Activated CD8-positive, alpha-beta T cell treated with anti-CD3 and anti-CD28 coated beads for 36 hours (primary cell): ENCODE measurements at regions not wholly inside any gene's neighbourhood (a gene's known extent, or its start where the extent isn't known, plus 50 kb on each side); places are given as distances from the start of the nearest gene placed in this dataset.

ENCODE experiments used
- ATAC-seq: fragments of 200-7000 bp; cut with Tn5 transposase; one replicate; pipeline ENCODE4 v1.10.0; 2021; ENCODE audit warnings: mild to moderate bottlenecking, moderate library complexity
- CTCF ChIA-PET: fragments of 350-600 bp; sonication (Branson Sonifier 250); formaldehyde crosslinking; loops from one replicate; lab custom pipeline; 2021; ENCODE audit warnings: antibody characterized with exemption; lab: Charles Lee
- POLR2A ChIA-PET: fragments of 350-600 bp; sonication (Branson Sonifier 250); formaldehyde crosslinking; loops from one replicate; lab custom pipeline; 2021; ENCODE audit warnings: antibody characterized with exemption; lab: Charles Lee
- DNase-seq: peaks from one replicate; pipeline ENCODE4 v3.0.0-alpha.2; 2020
- H3K27ac Mint-ChIP-seq: one replicate; pipeline ENCODE4 v1.8.0; 2021; ENCODE audit warnings: mild to moderate bottlenecking, mixed read lengths
- H3K27me3 Mint-ChIP-seq: one replicate; pipeline ENCODE4 v1.8.0; 2021; ENCODE audit warnings: mixed read lengths
- H3K36me3 Mint-ChIP-seq: one replicate; pipeline ENCODE4 v1.8.0; 2021; ENCODE audit warnings: low read depth, mixed read lengths
- H3K4me1 Mint-ChIP-seq: one replicate; pipeline ENCODE4 v1.8.0; 2021; ENCODE audit warnings: low read depth, mixed read lengths
- H3K4me3 Mint-ChIP-seq: one replicate; pipeline ENCODE4 v1.8.0; 2021; ENCODE audit warnings: mild to moderate bottlenecking, moderate library complexity, mixed read lengths
- H3K9me3 Mint-ChIP-seq: one replicate; pipeline ENCODE4 v1.8.0; 2021; ENCODE audit warnings: mixed read lengths
- intact Hi-C: fragments of 100-400 bp; cut with micrococcal nuclease; formaldehyde crosslinking; loops from one replicate; pipeline ENCODE4 v1.10.0; 2022
- TF ChIP-seq, protein P1 (sequence below): fragments of 200-600 bp; IDR thresholded peaks from one replicate; pipeline ENCODE4 v1.8.0; 2022; ENCODE audit warnings: antibody characterized with exemption, mild to moderate bottlenecking

DNA sequence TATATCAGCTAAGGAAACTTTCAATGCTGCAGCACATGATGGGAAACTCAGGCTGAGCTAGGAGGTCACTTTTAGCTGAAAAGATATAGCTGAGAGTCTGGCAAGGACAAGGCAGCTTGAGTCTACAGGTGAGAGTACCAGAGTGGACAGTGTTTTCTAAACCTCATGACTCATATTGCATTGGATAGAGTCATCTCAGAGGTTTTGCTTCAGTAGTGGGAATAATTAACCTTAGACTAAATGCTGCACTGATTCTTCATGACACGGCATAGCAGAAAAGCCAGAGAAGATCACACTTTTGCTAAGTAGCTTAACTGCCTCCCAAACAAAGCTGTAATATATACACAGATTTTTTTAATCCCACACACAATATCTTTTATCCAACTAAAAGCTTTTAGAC is 865.0 kb upstream of the CDH2 start:
- H3K27me3 Mint-ChIP-seq = no peaks in the 10 kb centered on the region

DNA sequence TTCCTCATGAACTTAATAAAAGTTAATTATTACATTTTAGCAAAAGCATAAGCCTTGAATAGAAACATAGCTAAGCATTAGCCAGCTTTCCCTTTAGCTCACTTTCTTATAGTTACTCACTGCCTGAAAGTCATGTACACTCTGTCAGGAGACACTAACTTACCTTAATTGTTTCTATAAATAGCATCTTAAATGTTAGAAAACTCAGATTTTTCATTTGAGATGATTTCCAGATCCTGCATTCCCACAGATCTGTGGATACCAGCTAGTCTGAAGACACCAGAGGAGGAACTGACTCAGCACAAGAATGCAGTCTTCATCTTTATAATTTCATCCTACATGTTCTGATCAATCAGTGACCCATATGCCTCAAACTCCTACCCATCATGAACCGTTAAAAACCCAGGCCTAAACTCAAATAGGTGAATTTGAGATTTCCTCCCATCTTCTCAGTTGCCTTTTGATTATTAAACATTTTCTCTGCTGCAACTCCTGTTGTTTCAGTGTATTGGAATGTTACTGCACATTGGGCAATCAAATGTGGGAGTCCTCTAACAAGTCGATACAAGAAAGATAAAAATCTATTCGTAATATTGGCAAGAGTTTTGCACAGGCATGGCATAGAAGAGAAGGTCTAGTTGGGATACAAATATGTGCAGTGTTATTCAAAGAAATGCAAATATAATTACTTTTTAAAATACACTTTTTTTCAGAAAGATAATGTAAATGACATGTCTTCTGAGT is 857.4 kb upstream of the CDH2 start:
- Mint-ChIP-seq H3K36me3 (no peaks in the 10 kb centered on the region), H3K4me3 (no peak overlapping the region), H3K4me1 (no peaks in the 10 kb centered on the region), H3K27me3 (no peaks in the 10 kb centered on the region), H3K9me3 (peaks cover 10% of the 10 kb centered on the region), H3K27ac (no peak overlapping the region)
- ChIA-PET CTCF (no interaction called here), POLR2A (no interaction called here)
- DNase-seq = no peak
- ATAC-seq = no peak
- TF ChIP-seq, protein P1, sequence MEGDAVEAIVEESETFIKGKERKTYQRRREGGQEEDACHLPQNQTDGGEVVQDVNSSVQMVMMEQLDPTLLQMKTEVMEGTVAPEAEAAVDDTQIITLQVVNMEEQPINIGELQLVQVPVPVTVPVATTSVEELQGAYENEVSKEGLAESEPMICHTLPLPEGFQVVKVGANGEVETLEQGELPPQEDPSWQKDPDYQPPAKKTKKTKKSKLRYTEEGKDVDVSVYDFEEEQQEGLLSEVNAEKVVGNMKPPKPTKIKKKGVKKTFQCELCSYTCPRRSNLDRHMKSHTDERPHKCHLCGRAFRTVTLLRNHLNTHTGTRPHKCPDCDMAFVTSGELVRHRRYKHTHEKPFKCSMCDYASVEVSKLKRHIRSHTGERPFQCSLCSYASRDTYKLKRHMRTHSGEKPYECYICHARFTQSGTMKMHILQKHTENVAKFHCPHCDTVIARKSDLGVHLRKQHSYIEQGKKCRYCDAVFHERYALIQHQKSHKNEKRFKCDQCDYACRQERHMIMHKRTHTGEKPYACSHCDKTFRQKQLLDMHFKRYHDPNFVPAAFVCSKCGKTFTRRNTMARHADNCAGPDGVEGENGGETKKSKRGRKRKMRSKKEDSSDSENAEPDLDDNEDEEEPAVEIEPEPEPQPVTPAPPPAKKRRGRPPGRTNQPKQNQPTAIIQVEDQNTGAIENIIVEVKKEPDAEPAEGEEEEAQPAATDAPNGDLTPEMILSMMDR = no peak
- intact Hi-C loops = no loop called here

More for the DNA sequence above, 865.0 kb upstream of the CDH2 start:
- TF ChIP-seq, protein P1 = no peak
- POLR2A ChIA-PET = no interaction called here
- intact Hi-C loops = no loop called here
- CTCF ChIA-PET = no interaction called here
- Mint-ChIP-seq H3K4me1 (no peaks in the 10 kb centered on the region), H3K9me3 (peaks cover 16% of the 10 kb centered on the region), H3K4me3 (no peak overlapping the region), H3K36me3 (no peaks in the 10 kb centered on the region), H3K27ac (no peak overlapping the region)
- no peak for ATAC-seq
- no peak for DNase-seq

DNA sequence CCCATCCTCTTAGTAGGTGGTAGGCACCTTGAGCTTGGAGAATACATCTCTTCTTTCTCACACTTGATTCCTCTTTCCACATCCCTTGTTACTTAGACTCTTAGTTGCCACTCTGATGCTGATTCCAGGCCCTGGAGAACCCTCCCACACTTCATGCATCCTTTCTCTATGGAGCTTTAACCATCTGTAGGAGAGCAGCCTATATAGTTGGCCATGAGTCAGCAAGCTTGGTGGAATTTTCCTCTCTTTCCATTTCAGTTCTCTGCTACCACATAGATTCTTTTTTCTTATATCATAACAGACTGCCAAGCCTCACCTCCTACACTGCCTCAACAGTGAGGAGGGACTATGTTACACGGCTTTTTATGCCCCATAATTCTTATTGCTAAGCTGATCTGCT is 851.6 kb upstream of the CDH2 start:
- H3K4me1 Mint-ChIP-seq = no peaks in the 10 kb centered on the region
- no peak overlapping the region for H3K27ac Mint-ChIP-seq
- H3K9me3 Mint-ChIP-seq = peaks cover 6% of the 10 kb centered on the region
- TF ChIP-seq, protein P1 = no peak
- CTCF ChIA-PET = no interaction called here
- no peak overlapping the region for H3K4me3 Mint-ChIP-seq
- no peaks in the 10 kb centered on the region for H3K27me3 Mint-ChIP-seq
- POLR2A ChIA-PET = no interaction called here
- intact Hi-C loops = no loop called here
- no peak for ATAC-seq
- no peak for DNase-seq
- no peaks in the 10 kb centered on the region for H3K36me3 Mint-ChIP-seq

DNA sequence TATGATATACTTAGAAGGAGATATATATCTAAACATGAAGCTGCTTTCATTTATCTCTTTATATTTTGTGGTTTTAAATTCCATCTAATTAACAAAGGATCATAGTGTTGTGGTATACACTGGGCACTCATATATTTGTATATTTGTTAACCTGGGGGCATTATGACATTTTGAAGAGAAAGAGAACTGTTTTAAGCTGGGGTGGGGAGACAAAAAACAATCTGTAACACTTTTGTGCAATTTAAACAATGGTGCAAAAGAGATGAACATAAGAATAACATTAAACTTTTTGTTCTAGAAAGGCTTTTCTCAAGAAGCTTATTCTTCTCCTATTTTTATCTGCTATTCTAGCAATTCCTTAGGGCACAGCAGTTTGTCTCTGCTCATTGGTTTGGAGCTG is 842.0 kb upstream of the CDH2 start:
- DNase-seq (no peak), ATAC-seq (no peak)
- no peak overlapping the region for H3K27ac Mint-ChIP-seq
- H3K4me3 Mint-ChIP-seq = no peak overlapping the region
- CTCF ChIA-PET = interaction anchor here (0.5 kb wide), 1 partner anchor 299 kb away, joined by 3 read pairs; no protein-coding TSS in a partner anchor
- intact Hi-C loops = no loop called here
- H3K4me1 Mint-ChIP-seq = no peaks in the 10 kb centered on the region
- peaks cover 5% of the 10 kb centered on the region for H3K9me3 Mint-ChIP-seq
- no peaks in the 10 kb centered on the region for H3K27me3 Mint-ChIP-seq
- H3K36me3 Mint-ChIP-seq = no peaks in the 10 kb centered on the region
- POLR2A ChIA-PET = no interaction called here
- TF ChIP-seq, protein P1 = no peak

DNA sequence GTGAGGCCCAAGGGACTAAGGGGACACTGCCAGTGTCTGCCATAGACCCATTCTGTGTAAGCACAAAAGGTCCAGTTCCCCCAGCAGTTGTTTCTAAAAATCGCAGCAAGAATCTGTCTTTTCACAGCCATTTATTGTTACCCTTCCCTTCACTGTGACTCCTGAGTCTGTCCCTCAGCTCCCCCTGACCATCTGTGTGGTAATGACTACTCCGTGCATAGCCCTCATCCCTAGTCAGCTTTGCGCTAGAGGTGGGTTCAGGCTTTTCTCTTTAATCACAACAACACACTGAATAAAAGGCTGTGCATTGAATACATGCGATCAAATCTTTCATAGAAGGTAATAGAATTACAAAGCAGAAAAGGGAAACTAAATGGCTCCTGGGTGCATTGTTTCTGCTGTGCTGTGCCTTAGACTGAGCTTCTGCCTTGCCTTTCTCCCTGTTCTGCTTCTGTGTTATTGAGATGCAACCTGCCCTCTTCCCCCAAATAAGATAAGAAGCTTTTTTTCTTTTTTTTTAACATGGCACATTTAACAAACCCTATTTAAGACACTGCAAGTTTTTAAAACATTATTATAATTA is 836.0 kb upstream of the CDH2 start:
- no peaks in the 10 kb centered on the region for H3K4me1 Mint-ChIP-seq
- no peak overlapping the region for H3K27ac Mint-ChIP-seq
- CTCF ChIA-PET = no interaction called here
- H3K27me3 Mint-ChIP-seq = no peaks in the 10 kb centered on the region
- no peaks in the 10 kb centered on the region for H3K36me3 Mint-ChIP-seq
- TF ChIP-seq, protein P1 = no peak
- POLR2A ChIA-PET = no interaction called here
- H3K4me3 Mint-ChIP-seq = no peak overlapping the region
- intact Hi-C loops = no loop called here
- DNase-seq (no peak), ATAC-seq (no peak)
- H3K9me3 Mint-ChIP-seq = peaks cover 3% of the 10 kb centered on the region
